Prostate gland (tissue), 2 donors: ENCODE measurements at regions not wholly inside any gene's neighbourhood (a gene's known extent, or its start where the extent isn't known, plus 50 kb on each side); places are given as distances from the start of the nearest gene placed in this dataset.

Experiments used
- DNase-seq: peaks from one replicate; pipeline ENCODE4 v3.0.0-alpha.2; 2019; ENCODE audit warnings: low spot score
- H3K27ac ChIP-seq, 2 donors: fragments of 200-600 bp; sonication (generic); 2 replicates each; pipeline ENCODE4 v1.5.1; 2017 to 2019
- H3K27me3 ChIP-seq: fragments of 200-600 bp; sonication (generic); replicated peaks from 2 replicates; pipeline ENCODE4 v1.5.1; 2019; ENCODE audit not compliant: insufficient read depth
- H3K36me3 ChIP-seq, 2 donors: fragments of 200-600 bp; sonication (generic); 1 replicate in 1 of 2; 2 replicates in 1 of 2; pipeline versions ENCODE4 v1.5.1 to v1.8.1; 2017 to 2019
- H3K4me1 ChIP-seq: fragments of 200-600 bp; sonication (generic); replicated peaks from 2 replicates; pipeline ENCODE4 v1.5.1; 2019
- H3K4me3 ChIP-seq, 2 donors: fragments of 200-600 bp; sonication (generic); 2 replicates each; pipeline ENCODE4 v1.5.1; 2017 to 2019
- H3K9me3 ChIP-seq: fragments of 200-600 bp; sonication (generic); 2 replicates; pipeline ENCODE4 v1.5.1; 2017
- POLR2A ChIP-seq: fragments of 450-650 bp; IDR thresholded peaks from one replicate; pipeline ENCODE4 v1.6.1; 2016; ENCODE audit warnings: antibody characterized with exemption, mild to moderate bottlenecking
- POLR2AphosphoS5 ChIP-seq: sonication (generic); formaldehyde crosslinking; IDR thresholded peaks from one replicate; pipeline ENCODE4 v1.6.1; 2017; ENCODE audit warnings: antibody characterized with exemption
- WGBS: methylation state at CpG from one replicate; pipeline ENCODE4 v1.1.5; 2018; 5-methylcytosine and 5-hydroxymethylcytosine counted together
- intact Hi-C: fragments of 100-400 bp; cut with DNase I; formaldehyde crosslinking; loops from one replicate; pipeline ENCODE4 v1.14.2; 2022
- TF ChIP-seq, protein P1 (sequence below), 4 experiments: fragments of 200-600 bp in 2 of 4; fragments of 450-650 bp in 2 of 4; sonication (generic) in 2 of 4; IDR thresholded peaks; 1 replicate in 3 of 4; 2 replicates in 1 of 4; pipeline ENCODE4 v1.5.1; 2016 to 2019; ENCODE audit warnings: antibody characterized with exemption in 4 of 4, mild to moderate bottlenecking in 2 of 4, moderate library complexity in 2 of 4

- H3K36me3 ChIP-seq = no peaks in the 10 kb centered on the region
- DNase-seq = no peak
- H3K27ac ChIP-seq = no peak overlapping the region
- intact Hi-C loops = no loop called here
- TF ChIP-seq POLR2A (no peak), POLR2AphosphoS5 (no peak)
- TF ChIP-seq, protein P1, sequence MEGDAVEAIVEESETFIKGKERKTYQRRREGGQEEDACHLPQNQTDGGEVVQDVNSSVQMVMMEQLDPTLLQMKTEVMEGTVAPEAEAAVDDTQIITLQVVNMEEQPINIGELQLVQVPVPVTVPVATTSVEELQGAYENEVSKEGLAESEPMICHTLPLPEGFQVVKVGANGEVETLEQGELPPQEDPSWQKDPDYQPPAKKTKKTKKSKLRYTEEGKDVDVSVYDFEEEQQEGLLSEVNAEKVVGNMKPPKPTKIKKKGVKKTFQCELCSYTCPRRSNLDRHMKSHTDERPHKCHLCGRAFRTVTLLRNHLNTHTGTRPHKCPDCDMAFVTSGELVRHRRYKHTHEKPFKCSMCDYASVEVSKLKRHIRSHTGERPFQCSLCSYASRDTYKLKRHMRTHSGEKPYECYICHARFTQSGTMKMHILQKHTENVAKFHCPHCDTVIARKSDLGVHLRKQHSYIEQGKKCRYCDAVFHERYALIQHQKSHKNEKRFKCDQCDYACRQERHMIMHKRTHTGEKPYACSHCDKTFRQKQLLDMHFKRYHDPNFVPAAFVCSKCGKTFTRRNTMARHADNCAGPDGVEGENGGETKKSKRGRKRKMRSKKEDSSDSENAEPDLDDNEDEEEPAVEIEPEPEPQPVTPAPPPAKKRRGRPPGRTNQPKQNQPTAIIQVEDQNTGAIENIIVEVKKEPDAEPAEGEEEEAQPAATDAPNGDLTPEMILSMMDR (IDR thresholded peaks at IDR 0.05) = no peak
- WGBS = 47% methylated on average over 3 of the region's 3 CpGs
- no peaks in the 10 kb centered on the region for H3K4me1 ChIP-seq
- no peak overlapping the region for H3K4me3 ChIP-seq
- H3K9me3 ChIP-seq = no peaks in the 10 kb centered on the region
- H3K27me3 ChIP-seq = no peaks in the 10 kb centered on the region
Measured at GRCh38 chr3:55330756-55331155, 156.3 kb downstream of the WNT5A start.

DNA sequence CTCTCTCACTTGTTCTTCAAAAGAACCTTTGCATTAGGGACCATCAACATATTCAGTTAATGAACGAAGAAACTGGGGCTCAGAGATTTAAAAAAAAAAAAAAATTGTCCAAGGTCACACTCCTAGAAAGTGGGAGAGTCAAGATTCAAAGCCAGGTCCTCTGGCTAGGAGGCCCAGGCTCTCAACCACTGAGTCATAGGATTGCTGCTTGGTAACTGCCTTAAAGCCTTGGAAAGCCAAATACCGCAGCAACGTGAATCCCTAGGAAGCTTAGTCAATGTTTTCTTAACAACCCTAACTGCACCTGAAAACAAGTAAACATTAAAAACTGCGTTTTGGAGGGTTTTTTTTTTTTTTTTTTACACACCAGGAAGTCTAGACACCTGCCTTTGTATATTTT is 156.8 kb downstream of the WNT5A start:
- DNase-seq = no peak

GRCh38 chr3:55329849-55330248 is 157.3 kb downstream of the WNT5A start:
- no peak for DNase-seq
- Histone ChIP-seq H3K27ac (no peak overlapping the region), H3K4me1 (no peaks in the 10 kb centered on the region), H3K27me3 (no peaks in the 10 kb centered on the region), H3K36me3 (no peaks in the 10 kb centered on the region), H3K9me3 (no peaks in the 10 kb centered on the region), H3K4me3 (no peak overlapping the region)
- intact Hi-C loops = no loop called here
- WGBS = 89% methylated on average over 1 of the region's 1 CpG
- TF ChIP-seq, protein P1 (IDR thresholded peaks at IDR 0.05) = no peak
- TF ChIP-seq POLR2A = no peak
- TF ChIP-seq POLR2AphosphoS5 = no peak

More for the DNA sequence above, 156.8 kb downstream of the WNT5A start:
- Histone ChIP-seq H3K27me3 (no peaks in the 10 kb centered on the region), H3K4me1 (no peaks in the 10 kb centered on the region), H3K4me3 (no peak overlapping the region), H3K9me3 (no peaks in the 10 kb centered on the region), H3K36me3 (no peaks in the 10 kb centered on the region), H3K27ac (no peak overlapping the region)
- TF ChIP-seq, protein P1 (IDR thresholded peaks at IDR 0.05) = no peak
- TF ChIP-seq POLR2AphosphoS5 (no peak), POLR2A (no peak)
- intact Hi-C loops = no loop called here
- WGBS = 35% methylated on average over 4 of the region's 4 CpGs

DNA sequence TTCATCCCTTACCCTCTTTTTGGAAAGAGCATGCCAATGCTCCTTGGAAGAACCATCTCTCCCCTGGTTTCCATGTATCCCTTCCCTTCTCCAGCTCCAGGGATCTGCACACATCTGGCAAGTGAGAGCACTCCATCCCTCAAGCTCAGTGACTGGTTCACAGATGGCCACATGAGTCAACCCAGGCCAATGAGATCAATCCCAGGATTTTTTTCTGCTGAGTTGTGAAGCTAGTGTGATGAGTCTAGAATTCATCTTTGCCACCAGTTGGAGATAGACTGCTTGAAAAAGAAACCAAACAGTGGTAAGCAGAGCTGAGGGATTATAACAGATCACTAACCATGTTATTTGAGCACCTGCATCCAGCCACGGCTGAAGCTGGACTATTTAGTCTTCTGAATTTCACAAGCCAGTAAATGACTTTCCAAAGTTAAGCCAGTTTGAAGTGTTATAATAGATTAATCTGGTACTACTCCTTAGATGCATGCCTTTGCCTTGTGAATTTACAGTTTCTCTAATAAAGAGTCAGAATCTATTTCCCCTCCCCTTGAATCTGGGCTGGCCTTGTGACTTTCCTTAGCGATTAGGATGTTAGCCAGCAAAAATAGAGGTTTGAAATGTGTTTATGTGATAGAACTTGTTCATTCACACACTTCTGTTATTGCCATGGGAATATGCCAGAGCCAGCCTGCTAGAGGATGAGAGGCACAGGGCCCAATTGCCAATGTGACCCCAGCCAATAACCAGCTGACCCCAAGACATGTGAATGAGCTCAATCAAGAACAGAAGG is 159.8 kb downstream of the WNT5A start:
- H3K4me3 ChIP-seq = no peak overlapping the region
- intact Hi-C loops = no loop called here
- DNase-seq = no peak
- H3K36me3 ChIP-seq = no peaks in the 10 kb centered on the region
- H3K9me3 ChIP-seq = no peaks in the 10 kb centered on the region
- TF ChIP-seq POLR2AphosphoS5 = no peak
- TF ChIP-seq, protein P1 (IDR thresholded peaks at IDR 0.05) = no peak
- no peak for TF ChIP-seq POLR2A
- WGBS = 30% methylated on average over 2 of the region's 2 CpGs
- H3K27me3 ChIP-seq = no peaks in the 10 kb centered on the region
- no peaks in the 10 kb centered on the region for H3K4me1 ChIP-seq
- no peak overlapping the region for H3K27ac ChIP-seq

DNA sequence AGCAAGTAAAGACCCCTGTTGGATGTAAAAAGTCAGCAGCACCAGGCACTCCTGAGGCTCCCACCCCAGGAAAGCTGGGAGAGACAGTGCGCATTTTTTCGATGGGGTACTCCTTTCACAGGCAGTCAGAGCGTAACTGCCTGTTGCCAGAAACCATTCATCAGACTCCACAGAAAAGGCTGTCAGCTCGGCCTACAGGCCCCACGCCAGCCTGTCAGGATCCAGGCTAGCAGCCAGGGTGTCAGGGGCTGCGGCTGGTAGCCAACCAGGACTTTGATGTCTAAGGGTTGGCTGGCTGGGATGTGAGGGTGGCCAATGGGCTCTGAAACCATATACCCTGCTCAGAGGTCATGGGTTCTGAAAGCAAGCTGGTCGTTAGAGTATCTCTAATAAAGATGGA is 164.5 kb downstream of the WNT5A start:
- Histone ChIP-seq H3K27ac (no peak overlapping the region), H3K4me1 (no peaks in the 10 kb centered on the region), H3K4me3 (no peak overlapping the region), H3K27me3 (no peaks in the 10 kb centered on the region), H3K9me3 (no peaks in the 10 kb centered on the region), H3K36me3 (no peaks in the 10 kb centered on the region)
- WGBS = 32% methylated on average over 7 of the region's 7 CpGs
- no peak for DNase-seq
- no peak for TF ChIP-seq POLR2A
- TF ChIP-seq POLR2AphosphoS5 = no peak
- TF ChIP-seq, protein P1 (IDR thresholded peaks at IDR 0.05) = no peak
- intact Hi-C loops = no loop called here
